ENCODE measurements at regions not wholly inside any gene's neighbourhood (a gene's known extent, or its start where the extent isn't known, plus 50 kb on each side); places are given as distances from the start of the nearest gene placed in this dataset.

GRCh38 chr2:16194096-16194390, 253.7 kb downstream of the MYCN start:
- peaks cover 5 to 9% of the 10 kb centered on the region in 2 experiments for H3K4me1 Mint-ChIP-seq
- Histone ChIP-seq H2AK5ac (ENCODE audit: insufficient read length, low read length) (no peak overlapping the region), H2BK15ac (ENCODE audit: low read depth, low read length) (no peak overlapping the region), H3K18ac (ENCODE audit: insufficient read length, low read depth, low read length) (no peak overlapping the region), H2BK5ac (ENCODE audit: insufficient read length, low read length) (no peak overlapping the region), H3K56ac (ENCODE audit: insufficient read length, low read depth, low read length) (no peak overlapping the region), H4K5ac (ENCODE audit: insufficient read length, low read depth, low read length) (no peak overlapping the region), H2BK120ac (ENCODE audit: low read depth, low read length, poor library complexity, severe bottlenecking) (no peak overlapping the region), H3K79me1 (ENCODE audit: insufficient read depth, low read depth, low read length, poor library complexity, severe bottlenecking) (no peaks in the 10 kb centered on the region), H3K4me1 (ENCODE audit: insufficient read depth, low read length) (no peaks in the 10 kb centered on the region), H4K91ac (ENCODE audit: insufficient read length, low read depth, low read length) (no peak overlapping the region), H4K8ac (replicated peaks; ENCODE audit: insufficient read length, low read depth, low read length) (no peak overlapping the region), H3T11ph (ENCODE audit: low read length) (no peak overlapping the region), H3K23ac (ENCODE audit: insufficient read length, low read depth, low read length) (no peak overlapping the region), H3K27me3 (ENCODE audit: insufficient read depth, low read length) (no peaks in the 10 kb centered on the region), H3K79me2 (ENCODE audit: insufficient read depth, low read length) (no peaks in the 10 kb centered on the region), H2BK12ac (ENCODE audit: insufficient read length, low read depth, low read length) (no peak overlapping the region), H3K4me2 (ENCODE audit: insufficient read depth, insufficient read length, low read length) (no peak overlapping the region), H3K27ac (ENCODE audit: insufficient read length, low read depth, low read length) (no peak overlapping the region), H3K14ac (ENCODE audit: insufficient read depth, low read length) (no peak overlapping the region), H4K20me1 (ENCODE audit: control insufficient read depth, insufficient read depth, insufficient read length) (no peaks in the 10 kb centered on the region), H2AFZ (ENCODE audit: low read length) (no peak overlapping the region), H3K9me3 (ENCODE audit: control insufficient read depth, low read depth, low read length) (no peaks in the 10 kb centered on the region), H3K9ac (ENCODE audit: extremely low read depth, insufficient read length, low read length) (no peak overlapping the region), H3K23me2 (ENCODE audit: insufficient read length, low read depth, low read length, poor library complexity, severe bottlenecking) (no peaks in the 10 kb centered on the region), H2BK20ac (ENCODE audit: low read depth, low read length, poor library complexity, severe bottlenecking) (no peak overlapping the region), H3K4ac (ENCODE audit: low read depth, low read length) (no peak overlapping the region)
- WGBS (ENCODE audit: extremely low coverage, insufficient read length, low lambda C conversion rate) = no CpG with 5 or more reads among the region's 1 CpG
- H3K27me3 Mint-ChIP-seq (ENCODE audit: low read depth) = no peaks in the 10 kb centered on the region
- H3K27ac Mint-ChIP-seq = no peak overlapping the region
- no peak overlapping the region for H3K4me3 Mint-ChIP-seq
- no peak for TF ChIP-seq CTCF (conservative IDR thresholded peaks at IDR 0.05)
- no peaks in the 10 kb centered on the region for H3K36me3 Mint-ChIP-seq (ENCODE audit: insufficient read depth in 1 of 3, low read depth in 3 of 3)
- no peak for DNase-seq
- H3K9me3 Mint-ChIP-seq = no peaks in the 10 kb centered on the region

All from H9 (cell line).